HG03280 (cell line): ENCODE measurements at regions not wholly inside any gene's neighbourhood (a gene's known extent, or its start where the extent isn't known, plus 50 kb on each side); places are given as distances from the start of the nearest gene placed in this dataset.
"Not testable (repeated sequence)": the region's sequence is repeated elsewhere in the genome, so short reads cannot be mapped to it uniquely, and the experiment has no call there.

ENCODE experiments used
- ATAC-seq: cut with Tn5 transposase; IDR thresholded peaks from one replicate; pipeline ENCODE4 v1.9.1; 2021; ENCODE audit warnings: mild to moderate bottlenecking, moderate library complexity; ENCODE audit not compliant: unreplicated experiment

DNA sequence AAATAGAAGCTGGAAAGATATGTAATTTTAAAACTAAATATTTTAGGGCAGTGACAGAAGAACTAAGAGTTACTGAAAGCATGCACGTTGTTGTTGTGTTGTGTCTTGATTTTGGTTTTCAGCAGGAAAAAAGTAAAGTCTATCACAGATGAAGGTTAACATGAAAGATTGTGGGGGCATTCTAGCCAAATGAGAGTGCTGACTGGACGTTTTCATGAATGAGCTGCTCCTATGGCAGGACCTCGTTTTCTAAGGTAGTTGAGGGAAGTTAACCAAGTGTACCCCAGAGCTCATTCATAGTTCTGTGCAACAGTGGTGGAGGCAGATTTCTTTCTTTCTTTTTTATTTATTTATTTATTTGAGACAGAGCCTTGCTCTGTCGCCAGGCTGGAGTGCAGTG is 194.6 kb upstream of the IRS2 start:
- ATAC-seq: no peak

- not testable (repeated sequence) for ATAC-seq
Measured at GRCh38 chr13:109979676-109980075, 193.3 kb upstream of the IRS2 start.

DNA sequence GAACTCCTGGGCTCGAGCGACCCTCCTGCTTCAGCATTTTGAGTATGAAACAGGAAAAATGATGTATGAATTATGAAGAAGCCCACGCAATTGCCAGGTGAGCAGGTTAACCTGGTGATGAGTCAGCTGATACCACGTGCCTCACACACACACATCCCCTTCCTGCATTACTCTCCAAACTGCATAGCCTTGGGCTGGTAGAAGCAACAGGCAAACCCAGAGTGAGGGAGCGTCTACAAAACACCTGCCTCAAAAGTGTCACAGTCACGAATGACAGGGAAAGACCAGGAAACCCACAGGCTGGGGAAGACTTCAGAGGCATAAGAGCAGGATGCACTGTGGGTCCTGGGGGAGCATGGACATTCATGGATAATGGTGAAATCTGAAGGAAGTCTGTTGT is 192.8 kb upstream of the IRS2 start:
- ATAC-seq: no peak

DNA sequence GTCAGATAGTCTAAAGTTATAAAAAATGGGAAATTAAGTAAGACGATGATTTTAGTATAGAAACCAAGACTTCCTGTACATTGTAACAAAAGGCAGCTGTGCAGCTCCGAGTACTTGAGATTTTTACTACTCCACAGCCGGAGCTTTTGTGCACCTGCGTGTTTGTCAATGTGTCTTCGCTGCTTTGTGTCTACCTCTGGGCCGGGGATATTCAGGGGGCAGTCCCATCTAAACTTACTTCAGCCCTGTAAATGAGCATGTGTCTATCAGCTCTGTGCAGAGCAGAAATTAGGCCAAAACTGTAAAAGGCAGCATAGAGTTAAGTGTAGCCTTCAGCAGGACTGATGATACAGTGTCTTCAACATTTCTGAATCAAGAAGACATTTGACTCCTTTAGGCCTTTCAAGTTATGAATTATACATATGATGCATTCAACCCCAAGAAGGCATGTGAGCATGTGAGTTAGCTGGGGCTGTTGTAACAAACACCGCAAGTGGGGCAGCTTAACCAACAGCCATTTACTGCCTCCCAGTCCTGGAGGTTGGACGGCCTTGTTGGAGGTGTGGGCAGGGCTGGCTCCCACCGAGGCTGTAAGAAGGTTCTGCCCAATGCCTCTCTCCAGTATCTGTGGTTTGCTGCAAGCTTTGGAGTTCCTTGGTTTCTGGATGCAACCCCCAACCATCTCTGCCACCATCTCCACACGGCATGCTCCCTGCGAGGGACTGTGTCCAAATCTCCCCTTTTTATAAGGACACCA is 191.0 kb upstream of the IRS2 start:
- no peak for ATAC-seq

GRCh38 chr13:109976206-109976997 is 190.0 kb upstream of the IRS2 start:
- ATAC-seq: no peak

- no peak for ATAC-seq
Measured at GRCh38 chr13:109974354-109974753, 188.0 kb upstream of the IRS2 start.

GRCh38 chr13:109973279-109973678 is 186.9 kb upstream of the IRS2 start:
- no peak for ATAC-seq

DNA sequence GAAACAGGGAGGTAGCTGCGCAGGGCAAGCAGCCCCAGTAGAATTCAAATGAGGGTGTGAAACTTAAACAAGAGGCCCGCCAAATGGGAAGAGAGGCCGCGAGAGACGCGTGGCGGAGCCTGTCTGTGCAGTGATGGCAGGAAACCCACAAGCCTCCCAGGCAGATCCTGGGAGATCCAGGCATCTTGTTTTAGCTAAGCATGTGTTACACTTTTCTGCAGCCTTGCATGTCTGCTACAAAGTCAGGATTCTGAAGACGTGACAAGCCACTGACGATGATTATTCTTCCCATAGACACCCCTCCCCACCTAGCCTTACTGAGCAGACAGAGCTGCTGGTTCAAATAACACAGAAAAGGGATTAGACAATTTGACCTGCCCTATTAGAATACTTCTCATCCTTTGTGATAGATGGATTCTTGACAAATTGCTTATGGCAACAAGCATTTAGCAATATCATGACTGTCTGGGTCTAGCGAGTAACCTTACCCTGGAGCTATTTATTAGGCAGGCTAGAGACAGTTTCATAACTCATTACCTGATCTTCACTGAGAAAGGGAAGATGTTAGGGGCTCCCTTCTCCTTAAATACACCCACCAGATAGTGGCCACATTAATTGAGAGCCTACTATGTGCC is 185.2 kb upstream of the IRS2 start:
- no peak for ATAC-seq

DNA sequence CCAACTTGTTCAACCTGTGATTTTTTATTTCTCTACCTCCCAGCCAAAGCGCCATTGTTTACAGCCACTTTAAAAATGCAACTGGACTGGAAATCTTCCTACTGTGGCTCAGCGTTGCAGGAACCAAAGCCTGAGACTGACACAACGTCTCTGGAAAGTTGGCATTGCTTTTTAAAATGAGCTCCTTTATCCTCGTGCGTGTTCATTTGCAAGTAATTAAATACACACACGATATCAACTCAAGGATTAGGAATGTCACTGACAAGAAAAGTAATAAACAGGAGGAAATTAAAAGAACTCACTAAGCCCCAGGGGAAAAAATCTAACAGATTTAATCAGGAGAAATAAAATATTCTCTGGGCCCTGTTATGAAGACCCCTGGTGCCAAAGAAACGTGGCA is 184.6 kb upstream of the IRS2 start:
- ATAC-seq: no peak

DNA sequence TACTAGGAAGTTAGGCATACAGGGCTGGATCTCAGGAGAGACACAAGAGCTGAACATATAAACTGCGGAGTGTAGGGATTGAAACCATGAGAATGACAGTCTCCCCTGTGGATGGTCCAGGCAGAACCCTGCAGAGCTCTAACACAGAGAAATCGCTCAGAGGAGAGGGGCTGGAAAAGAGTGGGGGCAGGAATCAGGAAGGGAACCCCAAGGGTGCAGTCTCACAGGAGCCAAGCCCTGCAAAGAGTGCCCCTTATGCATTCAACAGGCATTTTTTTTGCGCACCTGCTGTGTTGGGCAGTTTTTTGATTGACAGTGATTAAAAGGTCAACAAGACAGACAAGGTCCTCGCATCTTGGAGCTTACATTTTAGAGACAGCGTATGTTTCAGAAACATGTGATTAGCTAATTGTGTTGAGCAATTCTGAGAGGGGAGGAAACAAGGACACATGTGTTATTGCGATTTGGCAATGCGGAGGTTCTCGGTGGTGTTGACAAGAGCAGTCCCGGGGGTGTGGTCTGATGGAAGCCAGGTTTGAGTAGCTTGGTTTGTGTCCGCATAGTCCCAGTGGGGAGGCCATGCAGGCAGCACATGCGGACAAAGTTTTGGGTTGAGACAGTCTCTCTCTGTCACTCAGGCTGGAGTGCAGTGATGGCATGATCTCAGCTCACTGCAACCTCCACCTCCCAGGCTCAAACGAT is 182.6 kb upstream of the IRS2 start:
- no peak for ATAC-seq

DNA sequence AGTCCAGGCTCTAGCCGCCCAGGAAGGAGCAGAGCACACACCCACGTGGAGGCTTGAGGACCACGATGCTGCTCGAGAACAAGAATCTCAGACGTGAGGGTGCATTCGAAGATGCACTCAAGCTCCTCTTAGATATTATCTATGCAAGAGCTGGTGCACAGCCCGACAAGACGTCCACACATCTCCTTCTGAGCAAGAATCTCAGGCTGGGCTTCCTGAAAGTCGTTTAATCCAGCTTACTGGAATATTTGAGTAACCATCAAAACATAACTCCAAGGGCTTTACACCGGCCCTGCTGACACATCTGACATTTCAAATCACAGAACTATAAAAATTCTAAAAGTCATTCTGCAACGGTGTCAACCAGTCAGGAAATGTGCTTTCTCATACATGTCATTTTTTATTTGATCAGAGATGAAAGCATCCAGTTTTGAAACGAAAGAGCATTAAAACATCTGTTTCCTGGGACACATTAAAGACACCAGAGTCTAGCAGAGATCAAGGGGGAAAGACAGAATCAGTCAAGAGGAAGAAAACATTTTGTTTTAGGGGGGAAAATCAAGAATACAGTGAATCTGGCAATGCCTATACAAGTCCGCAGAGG is 177.7 kb upstream of the IRS2 start:
- no peak for ATAC-seq

DNA sequence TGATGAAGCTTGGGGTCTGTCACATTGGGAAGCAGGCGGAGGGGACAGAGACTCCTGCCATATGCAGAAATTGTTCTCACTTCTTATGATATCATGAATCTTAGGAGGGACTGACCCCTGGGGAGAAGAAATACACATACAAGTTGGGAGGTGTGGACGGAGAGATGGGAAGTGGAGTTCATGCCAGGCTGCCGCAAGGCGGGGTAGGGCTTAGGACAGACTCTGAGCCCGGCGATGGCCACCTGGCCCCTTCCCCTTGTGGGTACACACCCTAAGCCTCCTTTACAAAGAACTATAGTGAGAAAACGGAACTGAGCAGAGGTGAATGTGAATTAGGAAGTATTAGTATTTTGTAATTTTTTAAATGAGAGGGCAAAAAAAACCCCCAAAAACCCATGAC is 177.0 kb upstream of the IRS2 start:
- ATAC-seq: no peak

GRCh38 chr13:109959903-109960302 is 173.5 kb upstream of the IRS2 start:
- ATAC-seq: no peak

- no peak for ATAC-seq
Measured at GRCh38 chr13:109957875-109958274, 171.5 kb upstream of the IRS2 start.

DNA sequence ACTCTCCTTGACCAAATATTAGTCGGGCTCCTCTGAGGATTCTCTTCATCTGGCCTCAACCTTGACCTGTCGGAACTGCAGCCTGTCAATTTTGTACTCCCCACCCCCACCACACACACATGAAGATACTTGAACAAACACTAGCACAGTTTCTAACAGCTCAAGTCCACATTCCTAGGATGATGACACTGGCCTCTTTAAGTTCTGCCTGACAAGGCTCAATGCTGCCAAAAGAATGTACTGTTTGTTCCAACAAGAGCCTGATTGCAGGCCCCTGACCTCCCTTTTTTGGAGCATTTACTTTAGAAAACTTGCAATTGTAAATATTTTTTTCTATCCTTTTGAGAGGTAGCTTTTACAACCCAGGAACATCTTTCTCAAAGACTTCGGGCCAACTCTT is 169.2 kb upstream of the IRS2 start:
- no peak for ATAC-seq

DNA sequence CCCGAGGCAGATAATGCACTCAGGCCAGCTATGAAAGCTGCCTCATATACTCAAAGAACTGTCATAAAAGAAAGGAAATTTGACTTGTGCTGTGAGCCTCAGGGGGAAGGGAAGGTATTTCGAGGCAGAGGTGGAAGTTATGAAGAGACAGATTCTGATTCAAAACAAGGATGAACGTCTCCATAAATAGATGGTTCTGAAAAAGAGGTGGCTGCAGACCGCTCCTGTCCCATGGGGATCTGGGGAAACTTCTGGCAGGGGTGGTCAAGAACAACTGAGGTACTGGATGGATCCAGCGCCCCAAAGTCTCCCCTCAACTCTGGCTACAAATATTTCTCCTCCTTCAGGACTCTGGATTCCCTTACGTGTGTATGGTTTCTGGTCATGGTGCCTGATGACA is 168.1 kb upstream of the IRS2 start:
- ATAC-seq: no peak

- no peak for ATAC-seq
Measured at GRCh38 chr13:109951491-109951890, 165.1 kb upstream of the IRS2 start.

- ATAC-seq: no peak
Measured at GRCh38 chr13:109949397-109949796, 163.0 kb upstream of the IRS2 start.

DNA sequence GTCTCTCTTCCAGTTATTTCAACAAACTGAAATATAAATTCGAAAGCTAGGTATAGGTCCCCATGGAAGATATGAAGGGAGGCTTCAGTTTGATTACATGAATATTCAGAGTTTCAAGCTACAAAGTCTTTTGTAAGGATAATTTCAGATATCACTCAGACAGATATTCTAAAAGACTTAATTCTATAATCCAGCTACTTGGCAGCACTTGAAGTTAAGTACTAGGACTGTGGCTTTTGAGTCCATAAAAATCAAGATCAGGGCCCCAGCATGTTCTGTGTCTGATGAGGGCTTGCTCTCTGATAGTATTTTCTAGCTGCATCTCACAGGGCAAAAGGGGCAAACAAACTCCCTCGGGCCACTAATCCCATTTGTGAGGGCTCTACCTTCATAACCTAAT is 160.6 kb upstream of the IRS2 start:
- ATAC-seq: no peak

DNA sequence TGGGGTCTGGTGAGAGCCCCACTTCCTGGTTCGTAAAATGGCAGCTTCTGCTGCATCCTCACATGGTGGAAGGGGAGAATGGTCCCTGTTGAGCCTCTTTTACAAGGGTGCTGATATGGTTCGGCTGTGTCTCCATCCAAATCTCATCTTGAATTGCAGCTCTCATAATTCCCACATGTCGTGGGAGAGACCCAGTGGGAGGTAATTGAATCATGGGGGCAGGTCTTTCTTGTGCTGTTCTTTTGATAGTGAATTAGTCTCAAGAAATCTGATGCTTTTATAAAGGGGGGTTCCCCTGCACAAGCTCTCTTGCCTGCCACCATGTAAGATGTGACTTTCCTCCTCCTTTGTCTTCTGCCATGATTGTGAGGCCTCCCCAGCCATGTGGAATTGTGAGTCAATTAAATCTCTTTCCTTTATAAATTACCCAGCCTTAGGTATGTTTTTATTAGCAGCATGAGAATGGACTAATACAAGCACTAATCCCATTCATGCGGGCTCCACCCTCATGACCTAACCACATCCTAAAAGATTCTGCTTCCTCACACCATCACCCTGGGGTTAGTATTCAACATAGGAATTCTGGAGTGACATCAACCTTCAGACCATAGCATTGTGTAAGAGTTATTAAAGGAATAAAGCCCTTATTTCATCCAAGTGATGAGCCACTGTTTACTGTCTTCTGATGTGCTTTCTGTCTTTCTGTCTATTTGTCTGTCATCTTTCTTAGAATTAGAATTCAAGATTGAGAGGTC is 159.0 kb upstream of the IRS2 start:
- no peak for ATAC-seq
